Stimulated activated memory B cell treated with anti-CD40 and anti-IgM and Interleukin-4, amounts not matched to agents 10 μg/mL and 1 μg/mL and 100 μg/mL, for 72 hours (primary cell): ENCODE measurements at regions not wholly inside any gene's neighbourhood (a gene's known extent, or its start where the extent isn't known, plus 50 kb on each side); places are given as distances from the start of the nearest gene placed in this dataset.

ENCODE experiments used
- ATAC-seq: fragments of 150-1000 bp; cut with Tn5 transposase; 2 replicates; pipeline ENCODE4 v1.10.0; 2021
- H3K27ac Mint-ChIP-seq: one replicate; pipeline ENCODE4 v1.8.0; 2022; ENCODE audit warnings: mild to moderate bottlenecking, mixed read lengths
- H3K27me3 Mint-ChIP-seq: one replicate; pipeline ENCODE4 v1.8.0; 2022; ENCODE audit warnings: mixed read lengths
- H3K36me3 Mint-ChIP-seq: one replicate; pipeline ENCODE4 v1.8.0; 2022; ENCODE audit warnings: mixed read lengths
- H3K4me1 Mint-ChIP-seq: one replicate; pipeline ENCODE4 v1.8.0; 2022; ENCODE audit warnings: mixed read lengths
- H3K4me3 Mint-ChIP-seq: one replicate; pipeline ENCODE4 v1.8.0; 2022; ENCODE audit warnings: mild to moderate bottlenecking, moderate library complexity, mixed read lengths
- H3K9me3 Mint-ChIP-seq: one replicate; pipeline ENCODE4 v1.8.0; 2022; ENCODE audit warnings: mixed read lengths

- peaks cover 3% of the 10 kb centered on the region for H3K9me3 Mint-ChIP-seq
- H3K36me3 Mint-ChIP-seq: no peaks in the 10 kb centered on the region
- ATAC-seq: no peak
- H3K27me3 Mint-ChIP-seq: no peaks in the 10 kb centered on the region
- no peak overlapping the region for H3K4me3 Mint-ChIP-seq
- no peak overlapping the region for H3K27ac Mint-ChIP-seq
- H3K4me1 Mint-ChIP-seq: no peaks in the 10 kb centered on the region
Measured at GRCh38 chr3:157767607-157768006, 264.4 kb upstream of the VEPH1 start.

GRCh38 chr3:157763644-157764043 lies 260.4 kb upstream of the VEPH1 start:
- H3K4me3 Mint-ChIP-seq: no peak overlapping the region
- H3K27ac Mint-ChIP-seq: no peak overlapping the region
- peaks cover 3% of the 10 kb centered on the region for H3K9me3 Mint-ChIP-seq
- no peaks in the 10 kb centered on the region for H3K27me3 Mint-ChIP-seq
- no peak for ATAC-seq
- H3K4me1 Mint-ChIP-seq: no peaks in the 10 kb centered on the region
- no peaks in the 10 kb centered on the region for H3K36me3 Mint-ChIP-seq

DNA sequence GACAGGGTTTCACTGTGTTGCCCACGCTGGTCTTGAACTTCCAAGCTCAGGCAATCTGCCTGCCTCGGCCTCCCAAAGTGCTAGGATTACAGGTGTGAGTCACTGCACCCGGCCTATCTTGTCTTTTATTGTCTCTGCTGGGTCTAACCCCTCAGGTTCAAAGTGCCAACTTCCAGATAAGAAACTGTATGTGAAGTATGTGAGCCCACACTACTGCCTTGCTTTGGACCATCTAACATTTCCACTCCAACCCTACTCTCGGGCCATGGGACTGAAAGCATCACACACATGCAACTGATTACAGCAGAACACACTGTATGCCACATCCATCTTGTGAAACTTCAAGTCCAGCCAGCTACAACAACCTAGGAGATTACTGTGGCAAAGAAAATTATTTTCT lies 256.1 kb upstream of the VEPH1 start:
- H3K27ac Mint-ChIP-seq: no peak overlapping the region
- no peaks in the 10 kb centered on the region for H3K36me3 Mint-ChIP-seq
- H3K27me3 Mint-ChIP-seq: no peaks in the 10 kb centered on the region
- no peaks in the 10 kb centered on the region for H3K9me3 Mint-ChIP-seq
- ATAC-seq: no peak
- H3K4me3 Mint-ChIP-seq: no peak overlapping the region
- H3K4me1 Mint-ChIP-seq: no peaks in the 10 kb centered on the region

DNA sequence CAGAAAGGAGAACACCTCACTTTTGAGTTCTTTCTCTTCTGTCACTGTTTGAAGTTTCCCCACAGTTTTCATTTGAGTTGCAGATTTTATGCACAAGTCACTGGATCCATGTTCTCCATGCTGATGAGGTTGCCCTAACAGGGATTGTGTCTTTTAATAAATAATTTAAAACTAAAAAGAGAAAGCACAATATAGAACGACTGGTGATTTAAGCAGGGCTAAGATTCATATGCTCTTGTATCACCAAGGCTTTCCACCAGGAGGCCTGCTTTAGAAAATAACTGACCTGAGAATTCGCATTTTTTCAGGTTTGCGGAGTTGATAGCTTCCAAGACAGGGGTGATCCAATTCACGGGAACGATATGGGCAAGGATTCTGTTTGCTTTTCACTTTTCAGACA lies 252.0 kb upstream of the VEPH1 start:
- H3K27ac Mint-ChIP-seq: no peak overlapping the region
- H3K4me3 Mint-ChIP-seq: no peak overlapping the region
- no peaks in the 10 kb centered on the region for H3K36me3 Mint-ChIP-seq
- H3K4me1 Mint-ChIP-seq: no peaks in the 10 kb centered on the region
- no peak for ATAC-seq
- H3K9me3 Mint-ChIP-seq: peaks cover 2% of the 10 kb centered on the region
- H3K27me3 Mint-ChIP-seq: no peaks in the 10 kb centered on the region

DNA sequence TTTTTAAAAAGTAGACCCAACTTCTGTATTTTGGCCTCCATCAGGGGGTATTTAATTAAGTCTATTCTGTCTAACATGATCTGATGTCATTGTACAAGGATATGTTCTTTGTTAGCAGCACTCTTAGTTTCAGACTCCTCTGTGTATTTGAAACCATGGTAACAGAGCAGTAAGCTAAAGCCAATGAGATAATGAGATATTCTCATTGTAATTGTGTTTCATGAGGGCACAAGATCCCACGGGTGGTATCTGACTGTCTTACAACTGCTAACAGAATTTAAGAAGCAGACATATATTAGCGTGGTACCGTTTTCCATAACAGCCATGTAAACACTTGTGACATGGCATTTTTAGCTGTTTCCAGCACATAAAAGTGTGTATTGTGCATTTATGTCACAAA lies 251.2 kb upstream of the VEPH1 start:
- peaks cover 2% of the 10 kb centered on the region for H3K9me3 Mint-ChIP-seq
- no peak overlapping the region for H3K4me3 Mint-ChIP-seq
- H3K27me3 Mint-ChIP-seq: no peaks in the 10 kb centered on the region
- ATAC-seq: no peak
- no peak overlapping the region for H3K27ac Mint-ChIP-seq
- H3K36me3 Mint-ChIP-seq: no peaks in the 10 kb centered on the region
- H3K4me1 Mint-ChIP-seq: no peaks in the 10 kb centered on the region

GRCh38 chr3:157753787-157754136 lies 250.5 kb upstream of the VEPH1 start:
- H3K4me1 Mint-ChIP-seq: no peaks in the 10 kb centered on the region
- no peaks in the 10 kb centered on the region for H3K36me3 Mint-ChIP-seq
- no peak for ATAC-seq
- no peaks in the 10 kb centered on the region for H3K27me3 Mint-ChIP-seq
- H3K27ac Mint-ChIP-seq: no peak overlapping the region
- peaks cover 2% of the 10 kb centered on the region for H3K9me3 Mint-ChIP-seq
- no peak overlapping the region for H3K4me3 Mint-ChIP-seq

GRCh38 chr3:157752956-157753786 lies 250.0 kb upstream of the VEPH1 start:
- Mint-ChIP-seq H3K27me3 (no peaks in the 10 kb centered on the region), H3K9me3 (peaks cover 2% of the 10 kb centered on the region), H3K36me3 (no peaks in the 10 kb centered on the region), H3K4me3 (no peak overlapping the region), H3K4me1 (no peaks in the 10 kb centered on the region), H3K27ac (no peak overlapping the region)
- no peak for ATAC-seq

DNA sequence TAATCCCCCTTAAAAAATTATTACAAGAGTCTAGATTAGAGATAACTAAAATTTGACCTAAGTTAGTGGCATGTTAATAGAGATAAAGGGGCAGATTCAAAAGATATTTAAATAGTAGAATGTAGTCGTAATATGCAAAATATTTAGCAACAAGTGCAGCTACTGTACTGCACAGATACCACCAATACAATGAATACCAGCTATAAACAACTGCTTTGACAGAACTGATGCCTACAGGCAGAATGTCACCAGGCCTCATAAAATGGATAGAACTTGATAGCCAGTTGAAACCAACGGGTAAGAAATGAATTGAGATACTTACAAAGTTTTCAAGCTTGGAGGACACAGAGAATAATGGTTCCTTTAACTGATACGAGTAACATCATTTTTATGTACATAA lies 249.3 kb upstream of the VEPH1 start:
- H3K9me3 Mint-ChIP-seq: peaks cover 2% of the 10 kb centered on the region
- H3K4me3 Mint-ChIP-seq: no peak overlapping the region
- no peaks in the 10 kb centered on the region for H3K27me3 Mint-ChIP-seq
- ATAC-seq: no peak
- no peaks in the 10 kb centered on the region for H3K36me3 Mint-ChIP-seq
- H3K27ac Mint-ChIP-seq: no peak overlapping the region
- no peaks in the 10 kb centered on the region for H3K4me1 Mint-ChIP-seq

DNA sequence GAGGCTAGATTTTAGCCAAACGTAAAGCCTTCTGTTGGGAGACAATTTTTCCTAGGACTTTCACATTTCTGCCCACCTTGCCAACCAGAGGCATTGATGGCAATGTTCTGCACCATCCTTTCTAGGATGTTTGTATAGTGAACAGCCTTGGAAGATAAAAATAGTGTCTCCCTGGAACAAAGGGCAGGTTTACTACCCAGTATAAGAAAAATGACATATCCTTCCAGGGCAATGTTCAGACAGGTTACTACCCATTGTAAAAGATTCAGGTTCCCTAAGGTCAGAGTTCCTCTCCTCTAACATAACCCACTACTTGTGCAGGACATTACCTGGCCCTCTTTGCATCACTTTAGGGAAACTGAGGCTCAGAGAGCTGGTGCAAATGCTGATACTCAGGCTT lies 248.2 kb upstream of the VEPH1 start:
- no peak overlapping the region for H3K4me3 Mint-ChIP-seq
- peaks cover 2% of the 10 kb centered on the region for H3K9me3 Mint-ChIP-seq
- H3K4me1 Mint-ChIP-seq: no peaks in the 10 kb centered on the region
- ATAC-seq: no peak
- H3K36me3 Mint-ChIP-seq: no peaks in the 10 kb centered on the region
- H3K27me3 Mint-ChIP-seq: no peaks in the 10 kb centered on the region
- no peak overlapping the region for H3K27ac Mint-ChIP-seq

DNA sequence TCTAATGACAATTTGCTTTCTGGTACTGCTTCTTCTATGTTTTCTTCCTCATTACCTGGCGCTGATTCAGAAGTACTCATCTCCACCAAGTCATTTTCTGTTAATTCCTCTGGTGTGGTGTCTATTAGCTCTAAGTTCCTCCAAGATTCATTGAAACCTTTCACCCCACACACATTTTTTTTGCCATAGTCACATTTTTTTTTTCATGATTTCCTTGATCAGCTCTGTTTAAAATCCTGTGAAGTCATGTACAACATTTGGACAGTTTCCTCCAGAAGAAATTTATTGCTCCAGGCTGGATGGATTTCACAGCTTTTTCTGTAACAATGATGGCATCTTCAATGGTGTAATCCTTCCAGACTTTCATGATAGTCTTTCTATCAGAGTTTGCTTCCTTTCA lies 243.2 kb upstream of the VEPH1 start:
- no peaks in the 10 kb centered on the region for H3K27me3 Mint-ChIP-seq
- no peak overlapping the region for H3K27ac Mint-ChIP-seq
- H3K36me3 Mint-ChIP-seq: no peaks in the 10 kb centered on the region
- no peaks in the 10 kb centered on the region for H3K4me1 Mint-ChIP-seq
- ATAC-seq: no peak
- peaks cover 8% of the 10 kb centered on the region for H3K9me3 Mint-ChIP-seq
- H3K4me3 Mint-ChIP-seq: no peak overlapping the region

GRCh38 chr3:157741607-157742006 lies 238.4 kb upstream of the VEPH1 start:
- H3K27me3 Mint-ChIP-seq: no peaks in the 10 kb centered on the region
- no peak for ATAC-seq
- H3K4me3 Mint-ChIP-seq: no peak overlapping the region
- no peak overlapping the region for H3K27ac Mint-ChIP-seq
- no peaks in the 10 kb centered on the region for H3K36me3 Mint-ChIP-seq
- no peaks in the 10 kb centered on the region for H3K4me1 Mint-ChIP-seq
- H3K9me3 Mint-ChIP-seq: peaks cover 10% of the 10 kb centered on the region

DNA sequence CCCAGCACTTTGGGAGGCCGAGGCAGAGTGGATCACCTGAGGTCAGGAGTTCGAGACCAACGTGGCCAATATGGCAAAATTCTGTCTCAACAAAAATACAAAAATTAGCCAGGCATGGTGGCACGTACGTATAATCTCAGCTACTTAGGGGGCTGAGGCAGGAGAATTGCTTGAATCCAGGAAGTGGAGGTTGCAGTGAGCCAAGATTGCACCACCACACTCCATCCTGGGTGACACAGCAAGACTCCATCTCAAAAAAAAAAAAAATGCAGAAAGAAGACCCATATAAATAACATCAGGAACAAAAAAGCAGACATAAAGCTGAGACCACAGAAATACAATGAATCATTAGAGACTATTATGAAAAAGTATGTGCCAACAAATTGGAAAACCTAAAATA lies 235.2 kb upstream of the VEPH1 start:
- no peaks in the 10 kb centered on the region for H3K36me3 Mint-ChIP-seq
- no peaks in the 10 kb centered on the region for H3K4me1 Mint-ChIP-seq
- H3K27me3 Mint-ChIP-seq: no peaks in the 10 kb centered on the region
- H3K27ac Mint-ChIP-seq: no peak overlapping the region
- H3K4me3 Mint-ChIP-seq: no peak overlapping the region
- peaks cover 21% of the 10 kb centered on the region for H3K9me3 Mint-ChIP-seq
- ATAC-seq: no peak

- Mint-ChIP-seq H3K9me3 (peaks cover 5% of the 10 kb centered on the region), H3K4me3 (no peak overlapping the region), H3K4me1 (no peaks in the 10 kb centered on the region), H3K27me3 (no peaks in the 10 kb centered on the region), H3K36me3 (no peaks in the 10 kb centered on the region), H3K27ac (no peak overlapping the region)
- no peak for ATAC-seq
Measured at GRCh38 chr3:157718800-157719199, 215.6 kb upstream of the VEPH1 start.

DNA sequence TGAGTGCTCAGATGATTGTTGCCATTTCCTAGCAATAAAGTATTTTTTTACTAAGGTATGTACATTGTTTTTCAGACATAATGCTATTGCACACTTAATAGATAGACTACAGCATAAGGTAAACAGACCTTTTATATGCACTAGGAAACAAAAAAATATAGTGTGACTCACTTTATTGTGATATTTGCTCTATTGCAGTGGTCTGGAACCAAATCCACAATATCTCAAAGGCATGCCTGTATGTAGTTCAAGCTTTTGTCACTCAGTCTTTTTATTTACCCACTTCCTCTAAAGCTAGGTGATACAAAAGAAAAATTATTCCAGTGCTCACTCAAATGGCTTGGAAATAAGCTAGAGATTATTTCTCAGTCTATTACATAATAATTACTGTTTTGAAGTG lies 209.9 kb upstream of the VEPH1 start:
- Mint-ChIP-seq H3K4me3 (no peak overlapping the region), H3K27ac (no peak overlapping the region), H3K27me3 (no peaks in the 10 kb centered on the region), H3K4me1 (no peaks in the 10 kb centered on the region), H3K9me3 (peaks cover 6% of the 10 kb centered on the region), H3K36me3 (no peaks in the 10 kb centered on the region)
- ATAC-seq: no peak

DNA sequence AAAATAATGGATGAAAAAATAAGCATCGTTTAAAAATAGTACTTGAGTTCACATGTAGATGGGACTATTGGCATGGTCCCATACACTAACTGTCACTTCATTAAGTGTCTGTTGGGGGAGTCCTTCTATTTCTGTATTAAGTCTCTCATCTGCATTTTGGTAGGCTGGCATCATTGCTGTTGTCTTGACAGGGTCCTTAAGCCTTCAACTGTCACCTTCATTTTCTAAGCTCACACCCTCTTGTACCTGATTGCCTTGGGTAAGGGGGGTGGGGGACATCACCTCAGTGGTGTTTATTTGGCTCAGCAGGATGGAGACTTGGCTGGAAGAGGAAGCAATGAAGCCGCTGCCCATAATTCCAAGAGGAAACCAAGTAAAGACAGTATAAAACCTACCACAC lies 202.0 kb upstream of the VEPH1 start:
- Mint-ChIP-seq H3K4me1 (no peaks in the 10 kb centered on the region), H3K27ac (no peak overlapping the region), H3K4me3 (no peak overlapping the region), H3K27me3 (no peaks in the 10 kb centered on the region), H3K9me3 (no peaks in the 10 kb centered on the region), H3K36me3 (no peaks in the 10 kb centered on the region)
- ATAC-seq: no peak

- Mint-ChIP-seq H3K4me1 (no peaks in the 10 kb centered on the region), H3K9me3 (peaks cover 6% of the 10 kb centered on the region), H3K36me3 (no peaks in the 10 kb centered on the region), H3K27me3 (no peaks in the 10 kb centered on the region), H3K4me3 (no peak overlapping the region), H3K27ac (no peak overlapping the region)
- no peak for ATAC-seq
Measured at GRCh38 chr3:157700405-157700804, 197.2 kb upstream of the VEPH1 start.

DNA sequence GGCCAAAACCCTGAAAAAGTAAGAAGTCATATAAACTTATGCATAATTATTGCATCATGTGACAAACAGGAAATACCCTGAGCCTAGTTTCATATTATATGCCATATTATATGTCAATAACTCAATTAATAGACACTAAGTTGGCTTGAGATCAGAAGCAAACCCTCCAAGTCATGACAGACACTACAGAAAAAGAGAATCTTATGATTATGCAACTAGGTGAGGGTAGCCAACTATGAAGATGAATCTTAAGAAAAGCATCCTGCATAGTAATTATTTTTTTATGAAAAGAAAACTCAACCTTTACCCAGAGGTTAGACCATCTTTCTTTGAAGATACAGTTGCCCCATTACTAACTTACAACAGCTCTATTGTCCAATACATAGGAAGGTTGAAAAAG lies 192.4 kb upstream of the VEPH1 start:
- H3K9me3 Mint-ChIP-seq: peaks cover 6% of the 10 kb centered on the region
- no peak overlapping the region for H3K27ac Mint-ChIP-seq
- no peaks in the 10 kb centered on the region for H3K36me3 Mint-ChIP-seq
- no peak for ATAC-seq
- no peaks in the 10 kb centered on the region for H3K27me3 Mint-ChIP-seq
- no peak overlapping the region for H3K4me3 Mint-ChIP-seq
- H3K4me1 Mint-ChIP-seq: no peaks in the 10 kb centered on the region
